Gastrocnemius medialis (tissue), 4 donors: ENCODE measurements at regions not wholly inside any gene's neighbourhood (a gene's known extent, or its start where the extent isn't known, plus 50 kb on each side); places are given as distances from the start of the nearest gene placed in this dataset.

ENCODE experiments used
- POLR2A ChIP-seq, 2 donors: fragments of 450-650 bp; IDR thresholded peaks; one replicate each; pipeline ENCODE4 v1.6.1; 2017; ENCODE audit warnings: antibody characterized with exemption in 2 of 2, mild to moderate bottlenecking in 2 of 2, moderate library complexity in 2 of 2
- TF ChIP-seq, protein P1 (sequence below), 5 experiments: fragments of 450-650 bp in 3 of 5; fragments of 200-600 bp in 2 of 5; sonication (generic) in 2 of 5; IDR thresholded peaks in 4 of 5; conservative IDR thresholded peaks in 1 of 5; 1 replicate in 4 of 5; 2 replicates in 1 of 5; pipeline ENCODE4 v1.5.1; 2016 to 2019; ENCODE audit warnings: antibody characterized with exemption in 5 of 5, mild to moderate bottlenecking in 3 of 5, moderate library complexity in 3 of 5

DNA sequence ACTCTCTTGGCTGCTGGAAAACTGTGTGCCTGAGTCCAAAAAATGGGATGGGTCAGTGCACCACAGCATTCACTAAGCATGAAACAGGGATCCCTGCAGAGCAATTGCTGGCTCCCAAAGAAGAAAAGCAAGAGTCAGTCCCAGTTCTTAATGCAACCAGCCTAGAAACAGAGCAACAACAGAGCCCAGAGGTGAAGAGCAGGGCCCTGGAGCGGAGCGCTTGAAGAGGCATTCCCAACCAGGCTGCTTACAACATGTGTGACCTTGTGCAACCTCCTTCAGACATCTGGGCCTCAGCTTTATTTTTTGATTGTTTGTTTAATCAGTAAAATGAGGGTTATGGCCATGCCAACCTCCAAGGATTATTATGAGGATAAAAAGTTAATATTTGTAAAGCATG is 543.7 kb upstream of the COBL start:
- TF ChIP-seq, protein P1, sequence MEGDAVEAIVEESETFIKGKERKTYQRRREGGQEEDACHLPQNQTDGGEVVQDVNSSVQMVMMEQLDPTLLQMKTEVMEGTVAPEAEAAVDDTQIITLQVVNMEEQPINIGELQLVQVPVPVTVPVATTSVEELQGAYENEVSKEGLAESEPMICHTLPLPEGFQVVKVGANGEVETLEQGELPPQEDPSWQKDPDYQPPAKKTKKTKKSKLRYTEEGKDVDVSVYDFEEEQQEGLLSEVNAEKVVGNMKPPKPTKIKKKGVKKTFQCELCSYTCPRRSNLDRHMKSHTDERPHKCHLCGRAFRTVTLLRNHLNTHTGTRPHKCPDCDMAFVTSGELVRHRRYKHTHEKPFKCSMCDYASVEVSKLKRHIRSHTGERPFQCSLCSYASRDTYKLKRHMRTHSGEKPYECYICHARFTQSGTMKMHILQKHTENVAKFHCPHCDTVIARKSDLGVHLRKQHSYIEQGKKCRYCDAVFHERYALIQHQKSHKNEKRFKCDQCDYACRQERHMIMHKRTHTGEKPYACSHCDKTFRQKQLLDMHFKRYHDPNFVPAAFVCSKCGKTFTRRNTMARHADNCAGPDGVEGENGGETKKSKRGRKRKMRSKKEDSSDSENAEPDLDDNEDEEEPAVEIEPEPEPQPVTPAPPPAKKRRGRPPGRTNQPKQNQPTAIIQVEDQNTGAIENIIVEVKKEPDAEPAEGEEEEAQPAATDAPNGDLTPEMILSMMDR (IDR thresholded peaks at IDR 0.05 in 4 of 5, conservative IDR thresholded peaks at IDR 0.05 in 1 of 5) = no peak
- TF ChIP-seq POLR2A (IDR thresholded peaks at IDR 0.05) = no peak
